T47D (cell line): ENCODE measurements at regions not wholly inside any gene's neighbourhood (a gene's known extent, or its start where the extent isn't known, plus 50 kb on each side); places are given as distances from the start of the nearest gene placed in this dataset.
A peak's percentile ranks its signal among the peaks of the same experiment; 100 is the strongest.
"Not testable (repeated sequence)": the region's sequence is repeated elsewhere in the genome, so short reads cannot be mapped to it uniquely, and the experiment has no call there.

ENCODE experiments used
- DNase-seq, 2 experiments: peaks; one replicate each; pipeline versions ENCODE4 v3.0.0 to v3.0.0-alpha.2; 2011 to 2012; ENCODE audit warnings: low read depth in 1 of 2, low spot score in 1 of 2
- JUND ChIP-seq: IDR thresholded peaks from 2 replicates; pipeline ENCODE4 v1.6.1; 2012; ENCODE audit warnings: low read depth
- in situ Hi-C: cut with HindIII; loops from 2 replicates; pipeline ENCODE4 v1.10.0; 2016; ENCODE audit warnings: low sequenced_read_pairs, low pct_unique_long_range_greater_than_20kb

DNA sequence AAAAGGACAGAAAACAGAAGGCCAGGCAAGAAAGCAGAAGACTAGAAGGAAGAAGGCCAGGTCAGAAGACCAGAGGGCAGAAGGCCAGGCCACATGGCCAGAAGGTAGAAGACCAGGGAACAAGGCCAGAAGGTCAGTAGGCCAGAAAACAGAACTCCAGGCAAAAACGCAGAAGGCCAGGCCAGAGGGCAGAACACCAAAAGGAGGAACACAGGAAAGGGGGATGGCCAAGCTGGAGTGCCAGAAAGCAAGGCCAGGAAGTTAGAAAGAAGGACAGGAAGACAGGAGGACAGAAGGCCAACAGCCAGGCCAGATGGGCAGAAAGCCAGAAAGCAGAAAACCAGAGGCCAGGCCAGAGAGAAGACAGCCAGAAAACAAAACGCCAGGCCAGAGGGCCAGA lies 185.4 kb downstream of the TUBA3C start:
- DNase-seq = no peak
- in situ Hi-C loops = no loop called here
- TF ChIP-seq JUND = no peak

DNA sequence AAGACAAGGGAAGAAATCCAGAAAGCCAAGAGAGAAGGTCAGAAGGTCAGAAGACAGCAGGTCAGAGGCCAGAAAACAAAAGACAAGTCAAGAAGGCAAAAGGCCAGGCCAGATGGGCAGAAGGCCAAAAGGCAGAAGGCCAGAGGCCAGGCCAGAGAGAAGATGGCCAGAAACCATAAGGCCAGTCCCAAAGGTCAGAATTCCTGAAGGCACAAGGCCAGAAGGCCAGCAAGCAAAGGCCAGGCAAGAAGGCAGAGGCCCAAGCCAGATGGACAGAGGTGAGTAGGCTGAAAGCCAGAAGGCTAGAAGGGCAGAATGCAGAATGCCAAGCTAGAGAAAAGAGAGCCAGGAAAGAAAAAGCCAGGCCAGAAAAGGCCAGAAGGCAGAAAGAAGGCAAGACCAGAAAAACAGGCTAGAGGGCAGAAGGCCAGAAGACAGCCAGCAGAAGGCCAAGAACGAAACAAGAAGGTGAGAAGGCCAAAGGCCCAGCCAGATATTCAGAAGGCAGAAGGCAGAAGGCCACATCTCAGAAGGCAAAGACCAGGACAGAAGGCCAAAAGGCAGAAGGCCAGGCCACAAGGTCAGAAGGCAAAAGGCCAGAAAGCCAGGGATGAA lies 186.3 kb downstream of the TUBA3C start:
- in situ Hi-C loops = no loop called here
- DNase-seq = peak in 1 of 2 experiments; percentile 13
- TF ChIP-seq JUND = no peak

DNA sequence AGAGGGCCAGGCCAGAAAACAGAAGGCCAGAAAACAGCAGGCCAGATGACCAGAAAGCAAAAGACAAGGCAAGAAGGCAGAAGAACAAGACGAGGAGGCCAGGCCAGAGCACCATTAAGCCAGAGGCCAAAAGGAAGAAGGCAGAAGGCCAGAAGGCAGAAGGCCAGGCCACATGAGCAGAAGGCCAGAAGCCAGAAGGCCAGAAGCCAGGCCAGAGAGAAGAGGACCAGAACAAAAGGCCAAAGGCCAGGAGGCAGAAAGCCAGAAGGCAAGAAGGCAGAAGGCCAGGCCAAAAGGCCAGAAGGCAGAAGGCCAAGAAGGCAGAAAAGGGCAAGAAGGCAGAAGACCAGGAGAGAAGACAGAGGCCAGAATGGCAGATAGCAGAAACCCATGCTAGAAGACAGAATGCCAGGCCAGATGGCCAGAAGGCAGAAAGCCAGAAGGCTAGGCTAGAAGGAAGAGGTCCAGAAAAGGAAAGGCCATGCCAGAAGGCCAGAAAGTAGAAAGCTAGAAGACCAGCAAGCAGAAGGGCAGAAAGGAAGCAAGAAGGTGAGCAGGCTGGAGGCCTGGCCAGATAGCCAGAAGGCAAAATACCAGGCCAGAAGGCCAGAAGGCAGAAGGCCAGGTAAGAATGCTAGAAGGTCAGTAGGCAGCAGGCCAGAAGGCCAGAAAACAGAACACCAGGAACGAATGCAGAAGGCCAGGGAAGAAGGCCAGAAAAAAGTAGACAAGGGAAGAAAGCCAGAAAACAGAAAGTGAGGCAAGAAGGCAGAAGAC lies 187.6 kb downstream of the TUBA3C start:
- no peak for DNase-seq
- no peak for TF ChIP-seq JUND
- in situ Hi-C loops = no loop called here

DNA sequence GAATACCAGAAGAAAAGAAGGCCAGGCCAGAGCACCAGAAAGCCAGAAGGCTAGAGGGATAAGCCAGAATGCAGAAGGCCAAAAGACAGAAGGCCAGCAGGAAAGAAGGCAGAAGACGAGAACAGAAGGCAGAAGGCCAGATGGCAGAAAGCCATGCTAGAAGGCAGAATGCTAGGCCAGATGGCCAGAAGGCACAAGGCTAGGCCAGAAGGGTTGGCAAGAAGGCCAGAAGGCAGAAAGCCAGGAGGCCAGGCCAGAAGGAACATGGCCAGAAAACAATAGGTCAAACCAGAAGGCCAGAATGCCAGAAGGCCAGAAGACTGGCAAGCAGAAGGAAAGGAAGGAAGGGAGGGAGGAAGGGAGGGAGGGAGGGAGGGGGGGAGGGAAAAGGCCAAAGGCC lies 188.8 kb downstream of the TUBA3C start:
- TF ChIP-seq JUND = no peak
- in situ Hi-C loops = no loop called here
- DNase-seq = no peak

DNA sequence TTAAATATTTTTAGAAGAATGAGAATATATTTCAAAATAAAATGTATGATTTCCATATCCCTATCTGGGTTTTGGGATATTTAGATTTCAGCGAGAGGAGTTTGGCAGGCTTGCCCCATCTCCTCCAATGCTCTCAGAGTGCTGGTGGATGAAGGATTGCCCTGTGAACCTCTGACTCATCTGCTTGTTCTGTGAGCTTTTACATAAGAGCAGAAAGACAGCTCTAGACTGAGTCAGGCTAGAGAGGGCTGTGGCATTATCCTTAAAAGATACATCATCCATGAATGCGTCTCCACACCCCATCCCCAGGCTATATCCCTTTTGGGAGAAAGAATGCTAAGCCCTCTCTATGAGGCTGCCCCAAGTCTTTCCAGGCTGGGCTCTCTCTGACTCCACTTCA lies 190.6 kb downstream of the TUBA3C start:
- DNase-seq = no peak
- in situ Hi-C loops = no loop called here
- no peak for TF ChIP-seq JUND

DNA sequence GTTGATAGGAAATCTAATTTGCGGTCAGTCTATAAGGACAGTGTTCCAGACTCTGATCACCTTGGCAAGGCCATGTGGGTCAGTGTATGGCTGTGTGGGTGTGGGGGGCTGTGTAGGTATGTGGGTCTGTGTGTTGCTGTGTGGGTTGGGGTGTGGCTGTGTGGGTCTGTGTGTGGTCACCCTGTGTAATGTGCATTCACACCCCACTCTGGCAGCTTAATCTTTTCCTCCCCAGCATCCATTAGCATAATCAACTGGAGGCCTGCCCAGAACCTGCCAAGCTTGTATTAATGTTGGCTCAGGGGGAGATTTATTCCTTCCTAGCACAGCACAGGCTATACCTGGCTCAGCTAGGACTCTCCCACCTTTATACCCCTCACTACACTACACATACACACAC lies 203.2 kb downstream of the TUBA3C start:
- no peak for DNase-seq
- in situ Hi-C loops = no loop called here
- no peak for TF ChIP-seq JUND

DNA sequence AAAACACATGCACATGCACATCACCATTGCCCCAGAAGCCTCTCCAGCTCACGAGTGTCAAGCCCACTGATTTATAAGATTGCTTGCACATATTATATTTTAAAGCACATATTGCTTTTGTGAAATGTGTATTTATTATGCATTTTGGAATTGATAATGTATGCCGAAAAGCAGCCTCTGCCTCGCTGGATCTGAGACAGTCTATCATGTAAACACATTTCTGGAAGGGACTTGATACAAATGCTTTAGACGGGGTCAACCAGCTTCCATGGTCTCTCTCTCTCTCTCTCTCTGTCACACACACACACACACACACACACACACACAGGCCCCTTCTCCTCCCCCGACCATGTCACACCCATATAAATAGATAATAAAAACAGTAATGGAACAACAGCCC lies 203.8 kb downstream of the TUBA3C start:
- DNase-seq = no peak
- in situ Hi-C loops = no loop called here
- TF ChIP-seq JUND = no peak

DNA sequence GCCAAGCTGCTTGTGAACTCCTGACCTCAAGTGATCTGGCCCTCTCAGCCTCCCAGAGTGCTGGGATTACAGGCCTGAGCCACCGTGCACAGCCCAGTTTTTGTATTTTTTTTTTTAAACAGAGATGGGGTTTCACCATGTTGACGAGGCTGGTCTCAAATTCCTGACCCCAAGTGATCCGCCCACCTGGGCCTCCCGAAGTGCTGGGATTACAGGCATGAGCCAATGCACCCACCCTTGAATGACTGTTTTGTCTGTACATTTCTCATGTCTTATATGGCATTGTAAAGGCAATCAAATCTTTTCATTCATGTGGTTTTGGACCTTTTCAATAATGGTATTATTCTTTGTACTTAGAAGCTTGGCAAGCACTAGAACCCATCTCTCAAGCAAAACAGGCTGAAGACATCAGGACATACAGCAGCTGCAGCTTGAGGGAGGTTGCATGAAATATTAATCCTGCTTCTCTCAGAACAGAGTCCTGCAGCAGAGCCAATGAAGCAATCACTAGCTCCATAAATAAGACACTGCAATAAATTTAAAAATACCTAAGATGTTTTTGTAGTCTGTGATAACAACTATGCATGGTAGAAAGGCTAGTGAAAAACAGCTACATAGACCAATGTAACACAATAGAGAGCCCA lies 209.9 kb downstream of the TUBA3C start:
- TF ChIP-seq JUND = no peak
- in situ Hi-C loops = no loop called here

DNA sequence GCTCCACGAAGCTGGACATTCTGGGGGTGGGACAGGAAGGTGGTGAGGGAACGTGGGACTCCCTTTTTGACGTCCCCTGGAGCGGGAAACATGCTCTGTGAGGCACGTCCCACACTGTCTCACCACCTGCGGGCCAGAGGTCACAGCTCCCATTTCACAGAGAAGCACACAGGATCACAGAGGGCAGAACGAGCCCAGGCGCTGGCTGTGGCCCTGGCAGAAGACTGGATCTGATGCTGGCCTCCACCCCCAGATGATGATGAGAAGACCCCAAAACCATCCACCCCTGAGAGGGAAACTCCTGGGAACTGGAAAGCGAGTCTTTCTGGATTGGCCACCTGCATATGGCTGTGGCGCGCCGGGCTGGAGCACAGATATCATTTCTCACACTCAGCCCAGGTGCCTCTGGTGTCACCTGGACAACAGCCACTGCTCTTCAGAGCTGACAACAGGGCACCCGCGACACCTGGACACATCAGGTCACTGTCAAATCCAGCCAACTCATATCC lies 216.2 kb downstream of the TUBA3C start:
- in situ Hi-C loops = no loop called here
- DNase-seq = no peak
- no peak for TF ChIP-seq JUND

More for the DNA sequence above, 209.9 kb downstream of the TUBA3C start:
- no peak for DNase-seq

DNA sequence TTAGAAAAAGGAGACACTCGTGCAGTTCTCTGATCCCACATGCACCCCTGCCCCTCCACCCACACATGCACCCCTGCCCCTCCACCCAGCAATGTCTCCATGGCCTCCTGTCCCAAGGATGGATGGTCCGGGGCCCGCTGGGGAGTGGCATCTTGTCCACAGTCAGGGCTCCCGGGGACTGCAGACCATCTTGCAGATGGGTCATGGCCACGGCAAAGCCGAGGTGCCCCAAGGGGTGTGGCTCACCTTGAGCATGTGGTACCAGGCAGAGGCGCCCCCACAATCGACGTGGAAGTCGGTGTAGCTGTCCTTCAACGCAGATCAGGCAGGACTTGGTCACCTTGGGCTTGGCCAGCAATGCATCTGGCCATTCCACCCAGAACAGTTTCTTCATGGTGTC lies 216.7 kb downstream of the TUBA3C start:
- no peak for TF ChIP-seq JUND
- DNase-seq = no peak
- in situ Hi-C loops = no loop called here

DNA sequence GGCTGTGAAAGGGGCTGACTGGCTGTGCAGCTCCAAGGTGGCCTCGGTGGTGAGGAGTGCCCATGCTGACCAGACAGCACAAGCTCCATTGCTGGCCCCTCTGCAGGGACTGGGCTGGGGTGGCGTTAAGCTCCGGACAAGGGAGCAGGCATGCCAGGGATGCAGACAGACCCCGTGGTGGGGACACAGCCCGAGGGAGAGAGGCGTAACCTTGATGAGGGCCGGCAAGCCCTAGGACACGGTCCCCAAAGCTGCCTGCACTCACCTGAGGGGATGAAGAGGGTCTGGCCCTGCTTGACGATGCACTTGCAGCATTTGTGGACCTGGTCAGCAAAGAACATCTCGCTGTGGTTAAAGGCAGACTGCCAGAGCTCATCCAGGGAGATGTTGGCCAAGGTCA lies 217.9 kb downstream of the TUBA3C start:
- DNase-seq, in situ Hi-C loops: not testable (repeated sequence)

DNA sequence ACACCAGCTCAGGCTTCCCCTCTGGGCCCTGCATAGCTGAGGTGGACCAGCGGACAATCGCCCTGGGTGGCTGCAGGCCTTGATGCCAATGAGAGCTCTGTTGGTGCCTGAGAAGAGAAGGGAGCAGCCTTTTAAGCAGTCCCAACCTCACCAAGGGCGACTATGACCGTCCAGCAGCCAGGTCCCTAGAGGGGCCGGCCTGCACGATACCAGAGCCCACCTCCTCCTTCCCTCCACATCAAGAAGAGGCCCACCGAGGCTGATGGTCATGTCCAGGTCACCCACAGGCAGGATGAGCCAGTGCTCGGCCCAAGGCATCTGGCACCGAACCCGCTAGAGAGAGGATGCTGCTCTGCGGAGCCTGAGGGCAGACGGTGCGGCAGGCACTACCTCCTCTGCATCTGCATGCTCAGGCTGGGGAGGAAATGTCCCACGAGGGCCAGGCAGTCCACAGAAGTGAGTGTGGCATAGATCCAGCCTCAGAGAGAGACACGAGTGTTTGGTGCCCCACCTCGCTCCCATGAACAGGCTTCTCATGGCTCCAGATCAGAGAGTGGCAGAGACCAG lies 219.4 kb downstream of the TUBA3C start:
- in situ Hi-C loops = no loop called here
- no peak for TF ChIP-seq JUND
- DNase-seq = no peak
